HG03565 (cell line): ENCODE measurements at regions not wholly inside any gene's neighbourhood (a gene's known extent, or its start where the extent isn't known, plus 50 kb on each side); places are given as distances from the start of the nearest gene placed in this dataset.

Source experiments
- ATAC-seq: cut with Tn5 transposase; IDR thresholded peaks from one replicate; pipeline ENCODE4 v1.9.1; 2021; ENCODE audit warnings: mild to moderate bottlenecking, moderate library complexity; ENCODE audit not compliant: unreplicated experiment

DNA sequence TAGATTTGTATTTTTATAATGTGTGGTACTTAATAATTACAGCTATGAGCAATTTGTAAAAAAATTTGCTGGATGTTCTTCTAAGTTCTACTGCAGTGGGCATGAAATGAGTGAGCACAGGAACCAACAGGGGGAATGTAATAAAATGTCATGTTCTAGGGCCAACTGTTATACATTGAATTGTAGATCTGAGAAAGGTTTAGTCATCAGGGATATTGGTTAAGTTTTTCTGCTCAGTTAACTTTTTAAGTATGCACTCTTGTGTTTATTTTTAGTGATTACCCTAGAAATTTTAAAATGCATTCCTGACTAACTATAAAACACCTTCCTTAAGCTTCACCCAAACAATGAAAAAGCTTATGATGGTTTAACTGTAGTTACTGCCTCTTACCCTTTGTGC lies 101.8 kb downstream of the CAND1 start:
- ATAC-seq = no peak

DNA sequence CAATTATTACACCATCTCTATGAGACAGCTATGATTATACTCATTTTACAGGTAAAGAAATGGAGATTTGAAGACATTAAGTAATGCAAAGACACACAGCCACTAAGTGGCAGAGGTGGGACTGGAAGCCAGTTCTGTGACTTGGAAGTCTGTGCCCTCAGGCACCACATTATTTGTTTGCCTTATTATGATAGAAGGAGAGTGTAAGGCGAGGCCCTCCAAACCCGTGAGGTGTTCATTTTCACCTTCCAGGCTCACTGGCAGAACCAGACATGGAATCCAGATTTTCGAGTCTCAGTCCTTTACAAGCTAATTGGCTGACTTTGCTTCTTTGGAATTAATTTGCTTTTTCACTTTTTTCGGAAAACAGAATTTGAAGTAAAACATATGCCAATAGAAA lies 107.9 kb downstream of the CAND1 start:
- no peak for ATAC-seq

- ATAC-seq = no peak
Observed at GRCh38 chr12:67377541-67377940, 108.4 kb downstream of the CAND1 start.

GRCh38 chr12:67382241-67382871 lies 113.2 kb downstream of the CAND1 start:
- ATAC-seq = no peak

DNA sequence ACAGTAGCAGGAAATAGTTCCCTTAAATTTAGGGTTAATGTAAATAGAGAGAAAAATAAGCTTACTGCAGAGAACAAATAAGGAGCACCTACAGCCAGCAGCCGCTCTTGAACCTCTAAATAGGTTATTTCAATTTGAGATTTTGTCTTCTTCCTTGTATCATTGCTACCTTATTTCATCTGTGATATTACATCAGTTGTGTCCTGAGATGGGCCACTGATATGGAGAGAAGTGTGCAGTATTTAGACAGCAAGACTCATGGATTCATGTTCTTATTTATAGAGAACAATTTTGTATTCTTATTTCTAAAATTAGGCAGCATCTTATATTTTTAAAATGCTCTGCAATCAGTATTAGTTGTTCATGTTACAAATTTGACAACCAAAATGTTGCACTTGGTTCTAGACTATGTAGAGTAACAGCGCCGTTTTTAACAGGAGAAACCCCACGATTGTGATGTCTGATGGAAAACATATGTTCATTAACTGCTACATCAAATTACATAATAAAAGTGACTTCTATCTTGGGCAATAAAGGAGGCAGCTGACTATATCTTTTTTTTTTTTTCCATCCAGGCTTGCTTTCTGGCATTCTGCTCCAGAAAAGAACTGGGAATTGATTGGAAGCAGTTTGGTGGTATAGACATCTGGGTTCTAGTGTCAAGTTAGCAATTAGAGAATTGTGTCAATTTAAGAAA lies 117.9 kb downstream of the CAND1 start:
- no peak for ATAC-seq

DNA sequence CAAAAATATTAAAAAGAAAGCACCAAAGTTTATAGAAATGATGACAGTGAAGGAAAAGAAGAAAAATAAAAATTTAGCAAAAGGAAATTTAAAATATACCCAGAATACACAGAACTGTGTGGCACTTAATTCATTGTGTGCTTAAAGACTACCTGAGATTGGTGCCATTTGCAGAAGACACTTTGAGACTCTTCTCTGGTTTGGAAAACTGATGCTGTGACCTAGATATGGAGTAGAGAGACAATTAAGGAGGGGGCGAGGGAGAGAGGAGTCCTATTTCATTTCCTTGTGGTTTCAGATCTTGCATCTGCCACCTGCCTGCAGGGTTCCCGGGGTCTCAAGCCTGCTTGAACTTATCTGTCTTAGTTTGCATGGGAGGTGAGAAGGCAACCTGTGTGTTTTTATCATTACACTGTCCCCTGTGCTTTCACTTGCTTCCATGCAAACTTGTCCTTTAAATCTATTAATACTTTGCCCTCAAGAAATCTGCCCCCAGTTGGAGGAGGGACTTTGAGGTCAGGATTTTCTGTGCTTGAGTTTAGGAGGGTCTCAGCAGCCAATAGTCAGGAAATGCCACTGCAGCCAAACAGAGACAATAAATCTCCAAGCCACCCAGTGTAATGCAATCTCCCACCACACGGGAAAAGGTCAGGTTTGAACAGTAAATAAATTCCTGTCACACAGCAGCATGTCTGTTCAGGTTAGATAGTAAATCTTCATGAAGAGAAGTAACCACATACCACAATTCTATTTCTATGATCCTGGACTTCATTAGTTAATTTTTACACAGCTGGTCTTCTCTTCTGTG lies 119.4 kb downstream of the CAND1 start:
- ATAC-seq = no peak

- no peak for ATAC-seq
Observed at GRCh38 chr12:67390273-67390672, 121.1 kb downstream of the CAND1 start.

GRCh38 chr12:67391034-67391433 lies 121.9 kb downstream of the CAND1 start:
- no peak for ATAC-seq

DNA sequence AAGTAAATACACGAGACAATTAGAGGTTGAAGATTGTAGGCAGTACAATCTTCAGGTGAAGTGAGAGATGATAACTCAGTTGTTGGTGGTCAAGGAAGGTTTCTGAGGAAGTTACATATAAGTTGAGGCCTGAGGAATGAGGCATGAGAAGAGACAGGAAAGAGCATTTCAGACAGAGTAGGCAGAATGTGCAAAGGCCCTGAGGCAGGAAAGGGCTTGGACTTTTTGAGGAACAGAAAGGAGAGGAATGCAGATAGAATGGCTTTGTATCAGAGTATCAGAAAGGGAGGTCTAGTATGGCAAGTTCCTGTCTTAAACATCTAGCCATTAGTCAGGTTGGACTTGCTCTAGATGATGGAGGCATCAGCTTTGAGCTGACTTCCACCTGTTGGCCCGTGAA lies 122.5 kb downstream of the CAND1 start:
- no peak for ATAC-seq

DNA sequence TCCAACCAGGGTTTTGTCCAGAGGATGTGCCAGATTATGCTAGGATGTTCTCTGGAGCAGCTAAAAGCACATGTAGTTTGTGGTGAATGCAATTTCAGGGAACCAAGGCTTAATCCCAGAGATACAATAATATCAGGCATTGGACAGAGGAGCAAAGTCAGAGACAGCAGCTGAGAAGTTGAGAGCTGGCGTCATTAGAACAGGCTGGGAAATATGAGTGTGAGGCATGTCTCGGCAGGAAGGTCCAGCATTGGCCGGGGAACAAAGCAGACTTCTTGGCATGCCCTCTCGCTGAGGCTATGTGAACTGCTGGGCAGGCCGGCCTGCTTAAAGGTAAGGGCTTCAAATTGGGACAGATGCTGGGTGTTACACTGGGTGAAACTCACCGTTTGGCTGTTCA lies 125.4 kb downstream of the CAND1 start:
- no peak for ATAC-seq

DNA sequence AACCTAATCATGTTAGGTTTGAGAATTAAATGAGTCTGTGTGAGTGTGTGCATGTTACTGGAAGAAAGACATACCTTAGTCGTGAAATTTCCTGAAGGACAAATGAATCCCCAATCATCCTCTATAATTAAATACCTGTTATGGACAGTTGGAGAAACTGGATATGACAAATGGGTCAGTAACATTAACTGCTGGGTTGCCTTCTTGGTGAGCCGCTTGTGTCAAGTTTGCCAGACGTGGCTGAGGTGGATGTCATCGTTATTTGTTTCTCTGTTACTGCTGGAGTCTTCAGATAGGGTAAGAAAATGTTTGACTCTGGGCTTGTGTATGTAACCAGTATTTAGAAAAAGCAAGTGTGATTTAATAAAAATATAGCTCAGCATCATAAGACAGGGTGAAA lies 131.6 kb downstream of the CAND1 start:
- ATAC-seq = no peak

DNA sequence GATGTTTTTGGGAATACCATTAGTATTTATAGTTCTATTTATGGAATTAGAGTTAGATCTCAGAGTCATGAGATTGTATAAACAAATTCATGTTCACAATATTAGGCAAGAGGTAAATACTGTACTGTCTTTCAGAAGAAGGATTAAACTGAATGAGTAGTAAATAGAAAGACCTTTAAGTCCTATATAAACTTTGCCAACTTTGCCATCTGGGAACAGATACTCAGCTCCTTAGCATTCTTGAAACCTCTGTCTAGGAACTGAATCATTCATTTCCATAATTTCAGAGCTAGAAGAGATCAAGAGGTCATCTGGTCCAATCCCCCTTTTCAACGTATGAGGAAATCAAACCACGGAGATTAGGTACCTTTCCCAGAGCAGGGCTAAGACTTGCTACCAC lies 141.1 kb downstream of the CAND1 start:
- no peak for ATAC-seq

GRCh38 chr12:67410667-67411067 lies 141.5 kb downstream of the CAND1 start:
- no peak for ATAC-seq

GRCh38 chr12:67411562-67411961 lies 142.4 kb downstream of the CAND1 start:
- no peak for ATAC-seq

GRCh38 chr12:67413577-67413976 lies 144.4 kb downstream of the CAND1 start:
- no peak for ATAC-seq

DNA sequence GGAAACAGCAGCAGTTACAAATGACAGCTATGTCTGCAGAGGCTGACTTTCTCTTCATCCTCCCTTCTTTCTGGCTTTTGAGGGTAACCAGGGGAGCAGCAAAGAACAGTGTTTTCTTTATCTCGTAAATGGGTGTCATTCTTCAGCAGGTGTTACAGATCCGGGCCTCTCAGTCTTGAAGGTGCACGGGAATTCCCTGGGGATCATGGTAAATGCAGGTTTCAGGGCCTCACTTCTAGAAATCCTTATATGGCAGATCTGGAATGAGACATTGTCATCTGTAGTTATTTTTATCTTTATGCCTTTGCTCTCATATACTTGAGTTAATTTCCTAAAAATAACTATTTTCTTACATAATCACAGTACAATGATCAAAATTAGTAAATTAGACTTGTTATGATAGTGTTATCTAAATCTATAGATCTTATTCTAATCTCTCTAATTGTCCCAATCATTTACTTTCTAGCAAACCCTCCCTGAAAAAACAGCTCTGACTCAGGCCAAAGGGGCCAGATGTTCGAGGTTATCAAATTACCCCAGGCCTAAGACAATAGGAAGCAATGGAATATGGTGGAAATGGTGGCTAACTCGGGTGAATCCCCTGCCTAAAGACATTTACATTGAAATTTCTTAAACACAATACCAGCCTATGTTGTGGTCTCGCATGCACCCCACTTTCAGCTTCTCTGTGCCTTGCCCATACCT lies 145.0 kb downstream of the CAND1 start:
- no peak for ATAC-seq

GRCh38 chr12:67415473-67415872 lies 146.3 kb downstream of the CAND1 start:
- no peak for ATAC-seq

- ATAC-seq = no peak
Observed at GRCh38 chr12:67419810-67420209, 150.7 kb downstream of the CAND1 start.

DNA sequence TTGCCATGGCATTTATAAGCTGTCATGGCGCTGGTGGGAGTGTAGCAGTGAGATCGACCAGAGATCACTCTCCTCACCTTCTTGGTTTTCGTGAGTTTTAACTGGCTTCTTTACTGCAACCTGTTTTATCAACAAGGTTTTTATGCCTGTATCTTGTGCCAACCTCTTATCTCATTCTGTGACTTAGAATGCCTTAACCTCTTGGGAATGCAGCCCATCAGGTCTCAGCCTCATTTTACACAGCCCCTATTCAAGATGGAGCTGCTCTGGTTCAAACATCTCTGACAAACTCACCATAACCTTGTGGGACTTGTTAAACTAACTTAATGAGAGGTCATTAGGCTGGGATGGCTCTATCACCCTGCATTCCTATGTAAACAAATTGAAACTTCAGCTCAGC lies 151.3 kb downstream of the CAND1 start:
- no peak for ATAC-seq

DNA sequence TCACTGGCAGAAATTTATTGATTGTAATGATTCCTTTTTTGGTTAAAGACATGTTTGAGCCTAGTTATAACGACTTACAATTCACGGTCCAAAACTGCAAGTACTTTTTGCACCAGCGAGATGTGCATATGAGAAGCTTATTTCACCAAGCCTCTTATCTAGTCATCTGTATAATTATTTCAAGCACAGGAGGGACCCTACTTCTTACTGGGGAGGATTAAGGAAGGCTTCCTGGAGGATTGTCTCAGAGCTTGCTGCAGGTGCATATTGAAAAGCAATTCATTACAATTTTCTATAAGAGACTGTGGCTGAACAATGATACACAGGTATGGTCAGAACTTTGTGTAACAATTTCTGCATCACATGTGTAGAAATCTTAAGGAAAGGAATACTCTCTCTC lies 152.9 kb downstream of the CAND1 start:
- no peak for ATAC-seq

DNA sequence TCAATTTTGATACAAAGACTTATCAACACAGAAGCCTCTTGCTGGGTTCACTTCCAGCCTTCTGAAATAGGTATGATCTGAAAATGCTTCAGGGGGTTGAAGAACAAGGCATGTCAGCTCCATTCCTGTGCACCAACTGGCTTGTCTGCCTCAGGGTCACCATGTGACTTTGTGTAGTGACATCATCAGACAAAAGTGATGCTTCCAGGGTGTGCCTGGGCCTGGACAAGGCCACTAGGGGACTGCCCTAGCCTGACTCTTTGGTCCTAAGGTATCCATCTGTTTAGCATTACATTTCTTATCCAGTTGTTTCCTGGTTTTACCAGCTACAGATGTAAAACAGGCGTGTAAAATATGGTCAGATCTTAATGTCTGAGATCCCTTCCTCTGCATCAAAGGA lies 155.6 kb downstream of the CAND1 start:
- no peak for ATAC-seq
